ENCODE measurements at regions not wholly inside any gene's neighbourhood (a gene's known extent, or its start where the extent isn't known, plus 50 kb on each side); places are given as distances from the start of the nearest gene placed in this dataset.

DNA sequence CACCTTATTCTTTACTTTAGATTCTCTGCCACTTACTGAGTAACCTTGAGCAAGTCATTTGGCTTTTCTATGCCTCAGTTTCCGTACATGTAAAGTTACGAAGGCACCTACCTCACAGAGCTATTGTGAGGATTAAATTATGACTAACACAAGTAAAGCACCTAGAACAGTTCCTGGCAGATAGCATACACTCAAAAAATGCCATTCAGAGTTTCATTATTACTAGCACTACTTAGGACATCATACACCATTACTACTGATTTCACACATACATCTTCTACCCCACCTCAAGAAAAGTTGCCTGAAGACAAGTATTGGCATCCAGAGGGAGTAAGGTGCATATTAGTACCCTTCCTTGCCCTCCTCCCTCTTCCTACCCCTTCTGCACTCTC is 107.8 kb downstream of the OGFRL1 start:
- ChIA-PET CTCF (interaction anchor here (1.0 kb wide), 1 partner anchor 114 kb away, joined by 4 read pairs; no protein-coding TSS in a partner anchor), POLR2A (no interaction called here), RAD21 (ENCODE audit: low non-redundant PET in 1 of 2, low total read pairs in 2 of 2, uncharacterized antibody in 2 of 2, unreplicated experiment in 2 of 2) (no interaction called here)
- TF ChIP-seq REST (IDR thresholded peaks at IDR 0.05; ENCODE audit: low read depth) (no peak), MAX (IDR thresholded peaks at IDR 0.05) (no peak), CTCF (IDR thresholded peaks at IDR 0.05 in 2 of 3, conservative IDR thresholded peaks at IDR 0.05 in 1 of 3; ENCODE audit: borderline replicate concordance in 1 of 3, insufficient read depth in 1 of 3, low read depth in 2 of 3, low read length in 2 of 3) (no peak), CEBPB (IDR thresholded peaks at IDR 0.05; ENCODE audit: low read depth) (no peak), ATF3 (IDR thresholded peaks at IDR 0.05) (no peak), EZH2phosphoT487 (IDR thresholded peaks at IDR 0.05; ENCODE audit: borderline replicate concordance) (no peak), SP1 (IDR thresholded peaks at IDR 0.05; ENCODE audit: low read depth) (no peak)
- intact Hi-C loops (cut with micrococcal nuclease) = no loop called here
- H3K4me3 ChIP-seq (replicated peaks in 1 of 2; ENCODE audit: low read depth in 1 of 2, low read length in 2 of 2) = no peak overlapping the region
- H4K20me1 ChIP-seq (ENCODE audit: insufficient read depth) = no peaks in the 10 kb centered on the region; the same call in 1 of the 2 replicates
- no peak for ATAC-seq
- no peak overlapping the region for H3K4me2 ChIP-seq (ENCODE audit: low read length)
- no peak overlapping the region for H2AFZ ChIP-seq (ENCODE audit: low read depth, low read length, poor library complexity, severe bottlenecking)
- H3K36me3 ChIP-seq (ENCODE audit: control insufficient read depth in 1 of 2, insufficient read depth in 2 of 2, low read length in 2 of 2) = no peaks in the 10 kb centered on the region
- no peak overlapping the region for H3K9ac ChIP-seq (ENCODE audit: low read length)
- no peak for DNase-seq (ENCODE audit: low read depth, low spot score)
- no peaks in the 10 kb centered on the region for H3K4me1 ChIP-seq (ENCODE audit: control insufficient read depth in 1 of 2, insufficient read depth in 2 of 2, low read length in 2 of 2)
- H3K9me3 ChIP-seq (ENCODE audit: control insufficient read depth in 1 of 2, insufficient read depth in 1 of 2, low read depth in 1 of 2, low read length in 2 of 2) = no peaks in the 10 kb centered on the region
- no peaks in the 10 kb centered on the region for H3K79me2 ChIP-seq (ENCODE audit: insufficient read depth, low read length)
- no peaks in the 10 kb centered on the region; the same call in 1 of the 2 replicates for H3K27me3 ChIP-seq (ENCODE audit: insufficient read depth, low read length)
- no peaks in the 10 kb centered on the region for H3K9me2 ChIP-seq (ENCODE audit: insufficient read depth)
- BruUV-seq (replicated peaks) = no TSS peak
- H3K27ac ChIP-seq (ENCODE audit: low read depth, low read length) = no peak overlapping the region

Data from HCT116 (cell line).